RKO (cell line): ENCODE measurements at regions not wholly inside any gene's neighbourhood (a gene's known extent, or its start where the extent isn't known, plus 50 kb on each side); places are given as distances from the start of the nearest gene placed in this dataset.
"Not testable (repeated sequence)": the region's sequence is repeated elsewhere in the genome, so short reads cannot be mapped to it uniquely, and the experiment has no call there.

ENCODE experiments used
- DNase-seq: peaks from one replicate; pipeline ENCODE4 v3.0.0-alpha.2; 2016; ENCODE audit warnings: low spot score

DNA sequence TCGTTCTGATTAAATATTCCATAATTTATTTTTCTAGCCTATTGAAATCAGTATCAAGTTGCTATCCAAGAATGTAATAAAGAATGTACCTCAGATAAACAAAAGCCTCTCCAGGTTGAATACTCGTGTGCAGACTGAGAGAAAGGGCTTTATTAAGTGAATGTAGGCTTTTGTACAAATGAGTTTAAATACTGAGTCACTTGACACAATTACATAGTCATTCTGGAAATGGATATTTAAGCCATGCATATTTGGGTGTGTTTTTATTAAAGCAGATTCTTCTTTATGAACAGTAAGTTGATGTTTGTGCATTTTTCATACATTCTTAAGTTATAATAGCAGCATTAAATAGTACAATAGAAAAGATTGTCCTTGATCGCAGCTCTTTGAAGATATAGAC lies 139.8 kb upstream of the GK2 start:
- no peak for DNase-seq

DNA sequence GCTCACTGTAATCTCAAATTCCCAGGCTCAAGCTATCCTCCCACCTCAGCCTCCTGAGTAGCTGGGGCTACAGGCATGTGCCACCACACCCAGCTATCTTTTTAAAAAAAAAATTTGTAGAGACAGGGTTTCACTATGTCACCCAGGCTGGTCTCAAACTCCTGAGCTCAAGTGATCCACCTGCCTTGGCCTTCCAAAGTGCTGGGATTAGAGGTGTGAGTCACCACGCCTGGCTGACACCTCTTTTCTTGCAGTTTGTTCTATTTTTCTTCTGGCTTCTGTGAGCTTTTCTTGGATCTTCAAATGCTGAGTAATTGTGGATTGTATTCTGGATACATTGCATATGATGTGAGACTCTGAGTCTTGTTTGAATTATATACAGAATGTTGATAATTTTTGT lies 137.3 kb upstream of the GK2 start:
- DNase-seq: not testable (repeated sequence)

DNA sequence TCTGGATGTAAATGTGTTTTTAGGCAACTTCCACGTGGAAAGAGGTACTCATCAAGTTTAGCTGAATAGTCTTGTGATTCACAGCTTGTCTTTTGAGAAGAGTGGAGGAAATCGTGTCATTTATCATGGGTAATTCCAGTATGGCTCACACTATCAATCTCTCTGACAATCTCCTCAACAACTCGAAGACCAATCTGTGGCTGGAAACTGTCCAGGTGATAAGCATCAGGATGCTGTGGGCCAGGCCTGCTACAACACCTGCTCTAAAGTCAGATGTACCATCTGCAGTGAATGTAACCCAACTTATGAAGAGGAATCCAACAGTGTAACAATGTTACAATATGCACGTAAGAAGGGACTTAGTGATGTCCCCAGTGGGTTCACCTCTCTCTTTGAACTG lies 132.1 kb upstream of the GK2 start:
- no peak for DNase-seq

DNA sequence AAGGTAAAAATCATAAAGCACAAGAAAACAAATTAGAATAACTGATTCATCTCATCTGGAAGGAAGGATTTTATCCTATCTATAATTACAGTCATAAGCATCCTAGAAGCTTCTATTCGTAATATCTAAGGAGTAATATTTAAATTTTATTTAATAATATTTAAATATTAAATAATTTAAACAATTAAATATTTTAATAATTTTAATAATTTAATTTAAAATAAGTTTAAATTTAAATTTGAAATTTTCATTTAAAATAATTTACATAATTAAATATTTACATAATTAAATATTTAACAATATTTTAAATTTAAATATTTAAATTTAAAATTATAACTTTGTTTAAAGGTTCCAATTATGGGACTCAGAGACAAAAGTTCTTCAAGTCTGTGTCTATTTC lies 127.5 kb upstream of the GK2 start:
- DNase-seq: no peak

DNA sequence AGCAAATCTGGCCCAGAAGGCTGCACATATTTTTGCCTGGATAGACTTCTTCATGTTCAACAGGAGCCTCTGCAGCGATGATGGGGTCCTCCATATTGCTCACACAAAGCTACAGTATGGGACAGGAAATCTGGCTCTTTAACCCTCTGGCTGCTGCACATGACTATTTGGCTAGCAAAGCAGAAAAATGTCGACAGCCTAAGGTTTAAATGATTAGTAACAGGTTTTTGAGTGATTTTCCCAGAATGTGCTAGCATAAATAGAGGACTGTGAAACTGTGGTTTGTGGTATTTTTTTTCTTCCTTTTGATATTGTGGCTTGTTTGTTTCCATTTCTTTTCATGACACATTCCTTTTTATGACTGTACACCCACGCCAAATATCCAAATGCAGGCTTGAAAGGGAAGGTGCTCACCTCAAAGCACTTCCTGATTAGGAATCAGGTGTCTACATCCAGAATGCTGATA lies 120.2 kb upstream of the GK2 start:
- DNase-seq: no peak

DNA sequence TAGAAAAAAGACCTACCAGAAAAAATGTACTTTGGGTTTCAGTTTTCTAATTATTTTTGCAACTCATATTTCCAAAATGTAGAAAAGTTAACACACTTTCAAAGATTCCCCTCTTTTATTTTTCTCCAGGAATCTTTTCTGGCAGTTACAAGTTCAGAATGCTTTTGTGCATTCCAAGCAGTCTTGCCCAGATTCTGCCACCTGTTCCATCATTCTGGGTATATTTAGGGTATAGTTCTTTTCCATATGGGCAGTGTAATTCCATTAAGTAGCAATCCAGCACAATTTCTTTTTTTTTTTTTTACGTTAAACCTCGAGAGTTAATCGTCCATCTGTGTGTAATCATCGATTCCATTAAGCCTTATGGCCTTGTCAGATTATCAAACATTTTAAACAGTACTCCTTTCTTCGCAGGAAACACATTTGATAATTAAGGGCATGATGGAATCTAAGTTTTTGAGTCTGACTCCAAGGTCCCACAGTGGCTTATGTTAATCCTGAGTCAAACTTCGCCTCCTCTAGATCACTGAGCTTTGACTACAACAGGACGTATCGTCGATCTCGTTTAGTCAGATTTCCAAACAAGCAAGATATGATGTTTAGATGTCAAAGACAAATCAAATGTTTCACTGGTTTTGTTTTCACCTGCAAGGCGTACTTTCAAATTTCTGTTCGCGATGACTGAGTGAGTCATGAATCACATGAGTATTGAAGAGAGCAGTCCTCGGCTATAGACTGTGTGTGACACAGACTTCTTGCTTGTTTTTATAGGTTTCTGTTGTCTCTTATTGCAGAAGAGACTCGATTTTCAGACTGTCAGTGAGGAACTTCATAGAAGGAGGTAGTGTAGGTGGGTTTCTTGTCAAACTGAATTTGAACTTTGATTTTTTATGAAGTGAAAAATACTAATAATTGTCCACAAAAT lies 118.9 kb upstream of the GK2 start:
- DNase-seq: no peak

DNA sequence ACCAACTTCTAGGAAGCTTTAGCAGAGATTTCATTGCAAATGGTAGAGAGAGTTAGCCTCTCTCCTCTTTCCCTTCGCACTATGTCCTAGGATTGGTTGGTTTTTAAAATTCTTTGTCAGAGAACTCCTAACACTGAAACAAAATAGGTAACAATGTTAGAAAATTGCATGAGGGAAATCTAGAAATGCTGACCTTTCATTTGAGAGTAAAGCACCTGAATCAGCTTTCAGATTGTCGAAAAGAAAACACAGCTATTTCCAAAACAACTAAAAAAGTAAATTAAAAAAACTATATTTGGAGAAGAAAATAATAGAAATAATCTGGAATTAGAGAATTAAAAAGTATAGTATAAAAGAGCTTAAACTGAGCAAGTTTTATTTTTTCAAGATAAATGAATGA lies 108.1 kb upstream of the GK2 start:
- DNase-seq: no peak

DNA sequence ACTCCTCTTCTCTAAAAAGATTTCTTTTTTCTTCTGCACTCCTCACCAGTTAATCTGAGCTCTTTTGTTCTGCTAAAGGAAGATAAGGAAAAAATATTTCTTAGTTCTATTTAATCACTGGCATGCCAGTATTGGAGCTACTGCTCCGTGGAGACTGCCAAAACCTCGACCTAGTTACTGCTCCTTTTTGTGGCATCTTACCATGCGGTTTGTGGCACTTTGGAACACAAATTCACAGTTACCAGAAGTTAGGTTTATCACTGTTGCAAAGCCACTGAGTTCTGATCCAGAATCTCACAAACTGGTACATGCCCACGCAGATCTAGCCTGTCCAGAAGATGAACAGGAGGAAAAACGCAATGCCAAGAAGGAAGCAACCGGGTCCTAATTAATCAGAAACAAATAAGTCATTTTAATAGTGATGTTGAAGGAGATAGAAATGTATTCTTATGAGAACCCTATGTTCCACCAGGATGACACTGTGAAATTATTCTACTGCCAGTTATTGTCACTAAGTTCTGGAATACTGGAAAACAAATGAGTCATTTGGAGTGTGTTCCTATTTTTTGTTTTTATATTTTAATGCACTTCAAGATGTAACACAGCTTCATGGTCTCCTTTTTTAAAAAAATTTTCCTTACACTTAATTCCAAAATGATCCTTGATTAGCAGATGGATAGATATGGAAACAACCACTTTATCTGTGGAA lies 106.7 kb upstream of the GK2 start:
- no peak for DNase-seq

DNA sequence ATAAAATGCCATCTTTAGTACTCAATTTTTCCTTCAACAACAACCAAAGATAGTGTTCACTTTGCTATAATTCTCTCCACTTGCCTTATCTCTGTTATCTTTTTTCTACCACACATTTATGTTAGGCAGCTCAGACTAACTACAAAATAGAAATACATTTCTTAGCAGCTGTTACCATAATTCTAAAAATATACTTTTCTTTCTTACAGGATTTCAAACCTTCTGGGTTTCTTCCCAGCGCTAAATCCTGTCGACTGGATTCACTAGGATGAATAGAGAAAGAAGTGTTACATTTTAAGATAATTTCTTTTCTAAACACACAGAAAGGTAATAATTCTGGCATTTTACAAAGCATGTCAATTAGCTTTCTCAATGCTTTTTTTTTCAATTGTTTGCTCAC lies 105.5 kb upstream of the GK2 start:
- DNase-seq: no peak

DNA sequence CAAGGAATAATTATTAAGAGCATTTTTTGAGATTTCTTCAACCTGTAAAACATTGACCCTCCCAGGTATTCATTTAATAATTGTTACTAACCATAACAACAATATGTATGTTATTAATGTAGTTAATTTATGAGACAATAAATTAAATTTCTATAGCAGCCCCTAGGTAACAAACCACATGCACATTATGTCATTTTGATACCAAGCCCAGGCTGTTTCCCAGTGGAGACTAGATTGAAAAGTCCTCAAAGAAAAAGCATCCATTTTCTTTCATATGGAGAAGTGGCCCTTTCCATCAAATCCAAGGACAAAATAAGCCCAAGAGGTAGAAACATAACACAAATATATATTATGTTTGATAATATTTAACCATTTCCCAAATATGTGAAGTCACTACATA lies 104.3 kb upstream of the GK2 start:
- no peak for DNase-seq

DNA sequence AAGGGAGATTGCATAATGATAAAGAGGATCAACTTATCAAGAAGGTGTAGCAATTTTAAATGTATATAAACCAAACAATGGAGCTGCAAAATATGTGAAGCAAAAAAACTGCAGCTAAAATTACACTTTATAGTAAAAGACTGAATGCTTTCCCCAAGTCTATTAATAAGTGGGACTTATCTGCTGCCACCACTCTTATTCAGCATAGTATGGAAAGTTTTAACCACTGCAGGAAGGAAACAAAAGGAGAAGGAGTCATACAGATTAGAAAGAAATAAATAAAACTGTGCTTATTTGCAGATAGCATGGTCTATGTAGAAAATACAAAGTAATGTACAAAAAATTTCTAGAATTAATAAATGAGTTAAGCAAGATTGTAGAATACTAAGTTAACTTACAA lies 94.1 kb upstream of the GK2 start:
- no peak for DNase-seq

DNA sequence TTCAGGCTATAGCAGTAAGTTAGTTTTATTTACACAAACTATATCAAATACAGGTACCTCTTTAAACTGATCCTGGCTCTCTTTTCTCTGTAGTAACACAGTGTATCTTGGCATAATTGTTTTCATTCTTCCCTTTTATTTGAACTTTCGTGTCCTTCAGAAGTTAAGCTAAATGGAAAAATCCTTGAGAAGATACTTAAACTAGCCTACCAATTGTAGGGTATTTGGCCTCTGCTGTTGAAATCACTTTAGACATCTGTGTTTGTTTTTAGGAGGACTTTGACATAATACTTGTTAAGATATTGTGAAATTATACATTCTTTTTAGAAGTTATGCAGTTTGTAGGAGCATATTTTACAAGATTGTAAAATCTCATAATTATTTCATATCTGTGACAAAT lies 90.3 kb upstream of the GK2 start:
- no peak for DNase-seq

DNA sequence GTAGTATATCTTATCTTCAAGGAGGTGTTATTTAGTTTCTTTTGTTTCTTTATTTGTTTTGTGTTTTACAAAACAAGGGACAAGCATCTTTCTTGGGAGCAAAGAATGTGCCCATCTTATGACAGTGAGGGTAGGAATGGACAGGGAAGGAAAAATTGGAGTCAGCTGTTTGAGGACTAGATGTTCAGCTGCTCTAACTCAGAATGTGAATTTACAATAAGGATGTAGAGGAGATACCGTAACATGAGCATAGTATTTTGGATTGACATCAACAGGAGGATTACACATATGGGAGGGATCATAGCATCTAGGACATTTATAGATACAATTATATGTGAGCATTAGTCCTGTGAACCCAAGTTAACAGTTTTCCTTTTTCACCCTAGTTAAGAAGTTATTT lies 89.0 kb upstream of the GK2 start:
- no peak for DNase-seq

DNA sequence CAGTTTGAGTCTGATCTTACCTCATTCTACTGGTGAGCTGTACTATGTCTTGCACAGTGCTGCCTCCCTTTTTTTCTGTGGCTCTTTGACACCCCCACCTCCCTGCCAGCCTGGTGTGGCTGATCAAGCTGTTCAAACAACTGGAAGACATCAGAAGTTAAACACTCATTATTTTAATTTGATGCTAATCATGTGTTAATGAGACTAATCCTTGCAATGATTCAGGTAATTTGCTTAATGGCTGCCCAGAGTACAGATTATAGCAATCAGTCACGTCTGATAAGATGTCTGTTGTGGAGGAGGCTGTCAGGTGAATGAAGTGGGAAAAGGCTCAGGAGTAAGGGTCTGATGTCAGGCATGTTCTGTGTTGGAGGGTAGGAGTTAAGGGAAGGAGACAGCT lies 87.4 kb upstream of the GK2 start:
- no peak for DNase-seq

DNA sequence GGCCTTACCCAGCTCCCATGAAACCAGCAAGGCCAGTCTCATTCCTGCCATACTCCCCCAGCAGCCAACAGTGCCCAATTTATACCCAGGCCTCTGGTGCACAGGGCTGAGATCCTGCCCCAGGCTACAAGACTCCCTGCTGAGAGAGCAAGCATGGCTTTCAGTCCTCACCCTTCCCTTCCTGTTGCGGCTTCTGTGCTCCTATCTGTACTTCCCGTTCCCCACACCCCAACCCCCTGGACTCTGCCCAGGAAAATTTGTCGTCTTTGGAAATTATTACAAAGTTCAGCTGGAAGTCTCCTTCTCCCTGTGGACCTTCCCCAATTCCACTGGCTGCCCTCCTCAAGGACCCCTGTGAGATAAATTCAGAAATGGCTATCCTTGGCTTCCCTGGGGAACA lies 84.1 kb upstream of the GK2 start:
- no peak for DNase-seq

DNA sequence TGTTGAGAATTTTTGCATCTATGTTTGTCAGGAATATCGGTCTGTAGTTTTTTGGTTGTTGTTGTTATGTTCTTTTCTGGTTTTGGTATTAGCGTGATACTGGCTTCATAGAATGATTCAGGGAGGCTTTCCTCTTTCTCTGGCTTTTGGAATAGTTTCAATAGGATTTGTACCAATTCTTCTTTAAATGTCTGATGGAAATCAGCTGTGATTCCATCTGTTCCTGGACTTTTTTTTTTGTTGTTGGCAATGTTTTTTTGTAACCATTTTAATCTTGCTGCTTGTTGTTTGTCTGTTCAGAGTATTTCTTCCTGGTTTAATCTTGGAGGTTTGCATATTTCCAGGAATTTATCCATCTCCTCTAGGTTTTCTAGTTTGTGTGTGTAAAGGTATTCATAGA lies 81.5 kb upstream of the GK2 start:
- no peak for DNase-seq

DNA sequence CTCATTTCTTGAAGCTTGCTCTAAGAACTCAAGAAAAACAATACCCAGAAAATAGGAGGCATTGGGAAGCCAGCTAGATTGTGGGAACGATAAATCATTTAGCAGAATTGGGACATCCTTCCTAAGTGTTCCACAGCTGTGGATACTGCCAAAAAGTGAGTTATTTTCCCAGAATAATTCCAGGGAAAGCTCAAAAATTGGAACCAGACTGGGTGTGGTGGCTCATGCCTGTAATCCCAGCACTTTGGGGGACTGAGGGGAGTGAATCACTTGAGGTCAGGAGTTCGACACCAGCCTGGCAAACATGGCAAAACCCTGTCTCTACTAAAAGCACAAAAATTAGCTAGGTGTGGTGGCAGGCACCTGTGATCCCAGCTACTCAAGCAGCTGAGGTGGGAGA lies 68.2 kb upstream of the GK2 start:
- DNase-seq: no peak

DNA sequence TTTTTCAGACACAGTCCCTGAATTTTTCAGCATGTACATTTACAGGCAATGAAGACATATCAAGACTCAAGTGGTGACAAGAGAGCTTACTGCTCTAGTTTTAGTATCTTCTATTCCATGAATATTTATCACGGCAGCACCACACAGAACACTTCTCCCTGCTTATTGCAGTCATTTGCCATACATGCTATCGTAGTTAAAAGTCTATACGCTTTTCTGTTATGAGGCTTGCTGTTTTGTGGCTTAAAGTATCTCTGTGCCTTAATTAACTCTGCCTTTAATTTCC lies 65.4 kb upstream of the GK2 start:
- DNase-seq: no peak

DNA sequence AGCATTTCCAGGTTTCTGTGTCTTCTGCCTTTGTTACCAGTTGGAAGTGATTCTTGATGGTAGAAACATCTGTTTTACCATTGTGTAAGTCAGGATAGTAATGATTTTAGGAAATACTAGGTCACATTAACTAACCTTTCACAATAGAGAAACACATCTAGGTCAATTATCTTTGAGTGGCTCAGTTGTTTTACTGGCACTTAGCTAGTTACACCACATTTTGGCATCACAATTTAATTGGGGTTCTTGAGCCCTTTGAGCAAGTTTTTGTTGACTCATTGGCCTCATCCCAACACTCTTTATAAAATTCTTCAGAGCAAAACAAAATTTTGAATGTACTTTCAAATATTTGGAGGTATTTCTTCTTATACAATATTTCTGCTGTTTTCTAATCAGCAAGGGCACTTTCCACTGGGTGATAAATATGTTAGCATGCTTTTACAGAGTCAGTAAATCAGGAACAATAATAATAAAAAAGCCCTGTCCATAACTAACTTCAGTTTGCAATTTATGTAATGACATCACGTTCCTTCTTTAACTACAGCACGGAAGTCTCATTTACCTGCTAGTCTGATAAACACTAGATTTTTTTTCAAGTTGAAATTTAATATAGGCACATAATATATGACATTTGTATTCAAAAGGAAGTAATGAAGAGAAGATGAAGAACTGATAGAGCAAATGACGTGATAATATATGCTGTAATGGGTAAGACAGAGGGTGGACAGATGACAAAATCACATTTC lies 64.8 kb upstream of the GK2 start:
- DNase-seq: no peak

DNA sequence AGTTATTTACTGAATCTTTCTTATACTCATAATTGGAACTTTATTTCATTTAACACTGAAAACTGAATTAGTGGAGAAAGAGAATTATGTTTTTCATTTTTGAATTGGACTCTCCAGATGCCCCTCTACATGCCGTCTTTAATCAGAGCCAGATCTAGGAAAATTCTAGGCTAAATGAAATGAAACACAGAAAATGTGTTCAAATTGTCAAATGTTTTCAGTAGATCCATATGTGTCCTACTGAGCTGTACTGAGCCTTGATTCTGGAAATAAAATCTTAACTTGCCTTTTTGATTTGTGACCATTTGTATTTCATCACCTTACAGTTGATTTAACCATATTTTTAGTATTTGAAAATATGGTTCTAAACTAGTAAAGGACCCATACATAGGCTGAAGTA lies 64.0 kb upstream of the GK2 start:
- no peak for DNase-seq

DNA sequence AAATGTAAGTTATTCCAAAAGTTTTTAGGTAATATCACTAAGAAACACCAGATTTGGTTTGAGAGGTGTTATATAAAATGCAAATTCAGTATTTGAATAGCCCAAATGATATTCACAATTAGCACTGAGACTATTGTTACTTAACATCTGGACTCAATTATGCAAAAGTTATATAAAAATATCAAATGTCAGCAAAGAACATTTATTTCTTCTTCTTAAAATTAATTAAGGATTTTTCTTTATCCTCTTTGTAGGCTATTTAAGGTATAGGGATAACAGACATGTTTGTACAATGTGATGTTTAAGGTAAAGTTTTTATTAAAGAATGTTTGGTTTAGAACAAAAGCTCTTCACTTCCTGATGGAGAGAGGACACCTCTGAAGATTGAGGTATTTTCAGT lies 63.3 kb upstream of the GK2 start:
- no peak for DNase-seq

DNA sequence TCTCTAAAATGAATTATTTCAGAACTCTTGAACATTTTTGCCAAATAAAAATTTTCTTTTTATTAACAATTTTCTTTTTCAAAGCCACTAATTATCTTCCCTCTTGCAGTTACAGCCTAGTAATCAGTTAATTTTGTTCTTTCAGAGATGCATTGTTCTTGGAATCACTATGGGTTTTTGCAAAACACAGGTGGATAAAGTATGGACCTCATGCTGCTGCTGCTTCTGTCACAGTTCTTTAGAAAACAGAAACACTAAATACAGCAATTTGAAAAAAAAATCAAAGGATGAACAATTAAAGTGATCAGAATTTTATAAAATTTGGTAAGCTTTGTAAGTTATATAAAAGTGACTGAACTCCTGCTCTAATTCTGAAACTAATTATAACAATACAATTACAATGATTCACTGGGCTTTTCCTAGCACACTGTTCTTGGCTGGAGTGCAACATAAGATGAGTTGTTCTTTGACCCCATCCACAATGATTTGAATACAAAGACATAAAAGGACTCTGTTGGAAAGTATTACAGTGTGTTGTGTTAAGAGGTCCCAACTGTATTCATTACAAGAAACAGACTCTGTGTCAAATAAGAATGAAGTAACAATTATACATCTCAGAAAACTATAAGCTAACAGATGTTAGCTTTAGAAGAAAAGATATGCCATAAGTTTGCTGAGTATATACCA lies 59.4 kb upstream of the GK2 start:
- DNase-seq: no peak

DNA sequence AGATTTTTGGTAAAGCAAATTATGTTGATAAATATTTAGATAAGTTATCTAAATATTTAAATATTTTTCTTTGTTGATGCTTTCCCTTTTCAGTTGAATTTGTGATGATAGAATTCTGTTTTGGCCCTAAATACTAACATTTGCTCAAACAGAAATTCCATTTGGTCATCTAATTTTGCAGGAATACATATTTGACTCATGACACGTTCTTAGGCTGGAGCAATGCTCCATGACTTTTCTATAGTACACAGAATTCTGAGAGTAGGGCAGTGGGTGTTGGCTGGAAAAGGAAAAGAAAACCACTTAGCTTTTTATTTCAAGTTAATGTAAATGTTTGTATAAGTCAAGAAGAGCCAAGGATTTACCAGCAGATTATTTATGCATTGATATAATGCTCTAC lies 58.6 kb upstream of the GK2 start:
- no peak for DNase-seq
